ENCODE measurements at regions not wholly inside any gene's neighbourhood (a gene's known extent, or its start where the extent isn't known, plus 50 kb on each side); places are given as distances from the start of the nearest gene placed in this dataset.

- TF ChIP-seq POLR2A (IDR thresholded peaks at IDR 0.05) (no peak), CTCF (IDR thresholded peaks at IDR 0.05) (no peak)
Measured at GRCh38 chr10:10660054-10660453, 357.6 kb upstream of the CELF2 start.

All from thyroid gland (tissue), 4 donors.